HG02798 (cell line): ENCODE measurements at regions not wholly inside any gene's neighbourhood (a gene's known extent, or its start where the extent isn't known, plus 50 kb on each side); places are given as distances from the start of the nearest gene placed in this dataset.
"Not testable (repeated sequence)": the region's sequence is repeated elsewhere in the genome, so short reads cannot be mapped to it uniquely, and the experiment has no call there.

ENCODE experiments used
- ATAC-seq: cut with Tn5 transposase; IDR thresholded peaks from one replicate; pipeline ENCODE4 v1.9.1; 2021; ENCODE audit warnings: mild to moderate bottlenecking; ENCODE audit not compliant: unreplicated experiment, poor library complexity

GRCh38 chr2:2791031-2791430, 460.0 kb upstream of the MYT1L start:
- ATAC-seq, result no peak

DNA sequence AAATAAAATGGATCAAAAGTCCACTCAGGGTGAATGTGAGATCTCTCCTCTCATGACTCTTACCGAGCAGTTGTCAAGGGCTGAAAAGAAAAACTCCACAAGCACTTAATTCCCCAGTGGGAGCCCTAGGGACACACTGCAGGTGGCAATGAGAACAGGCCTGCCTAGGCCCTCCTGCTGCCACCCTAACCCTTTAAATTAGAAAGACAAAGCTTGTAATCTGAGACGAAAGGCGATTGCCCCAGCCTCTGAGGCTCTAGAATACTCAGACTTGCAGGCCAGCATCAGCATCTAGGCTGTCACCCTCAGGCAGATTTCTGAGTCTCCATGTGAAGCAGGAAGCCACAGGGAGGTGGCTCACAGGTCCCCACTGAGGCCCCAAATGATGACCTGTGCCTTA, 457.0 kb upstream of the MYT1L start:
- ATAC-seq, result no peak

GRCh38 chr2:2787301-2787907, 456.3 kb upstream of the MYT1L start:
- no peak for ATAC-seq

GRCh38 chr2:2782007-2782406, 450.9 kb upstream of the MYT1L start:
- ATAC-seq, result no peak

GRCh38 chr2:2779727-2780126, 448.7 kb upstream of the MYT1L start:
- ATAC-seq, result no peak

GRCh38 chr2:2777876-2778275, 446.8 kb upstream of the MYT1L start:
- no peak for ATAC-seq

- ATAC-seq, result no peak
These were observed 446.1 kb upstream of the MYT1L start for GRCh38 chr2:2777213-2777612.

GRCh38 chr2:2775018-2775417, 443.9 kb upstream of the MYT1L start:
- no peak for ATAC-seq

DNA sequence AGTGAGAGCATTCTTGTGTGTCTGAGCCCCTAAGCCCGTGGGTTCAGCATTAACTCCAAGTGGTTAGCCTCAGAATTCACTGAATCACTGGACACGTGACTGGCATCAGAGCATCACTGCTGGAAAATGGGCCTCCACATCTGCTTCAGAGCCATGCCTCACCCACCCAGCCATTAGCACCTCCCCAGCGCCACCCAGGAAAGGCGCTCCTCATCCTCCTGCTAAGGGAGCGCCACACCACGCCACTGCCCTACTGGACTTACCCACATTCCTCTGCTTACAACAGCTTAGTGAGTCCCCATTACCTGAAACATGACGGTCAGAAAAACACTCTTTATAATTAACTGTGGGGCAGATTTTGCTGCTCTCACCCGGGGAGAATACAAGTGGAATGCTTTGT, 442.6 kb upstream of the MYT1L start:
- no peak for ATAC-seq

DNA sequence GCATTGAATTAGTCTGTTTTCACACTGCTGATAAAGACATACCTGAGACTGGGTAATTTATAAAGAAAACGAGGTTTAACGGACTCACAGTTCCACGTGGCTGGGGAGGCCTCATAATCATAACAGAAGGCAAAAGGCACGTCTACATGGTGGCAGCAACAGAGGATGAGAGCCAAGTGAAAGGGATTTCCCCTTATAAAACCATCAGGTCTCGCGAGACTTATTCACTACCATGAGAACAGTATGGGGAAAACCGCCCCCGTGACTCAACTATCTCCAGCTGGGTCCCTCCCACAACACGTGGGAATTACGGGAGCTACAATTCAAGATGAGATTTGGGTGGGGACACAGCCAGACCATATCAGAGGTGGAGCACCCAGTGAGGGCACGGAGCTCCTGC, 442.0 kb upstream of the MYT1L start:
- not testable (repeated sequence) for ATAC-seq

DNA sequence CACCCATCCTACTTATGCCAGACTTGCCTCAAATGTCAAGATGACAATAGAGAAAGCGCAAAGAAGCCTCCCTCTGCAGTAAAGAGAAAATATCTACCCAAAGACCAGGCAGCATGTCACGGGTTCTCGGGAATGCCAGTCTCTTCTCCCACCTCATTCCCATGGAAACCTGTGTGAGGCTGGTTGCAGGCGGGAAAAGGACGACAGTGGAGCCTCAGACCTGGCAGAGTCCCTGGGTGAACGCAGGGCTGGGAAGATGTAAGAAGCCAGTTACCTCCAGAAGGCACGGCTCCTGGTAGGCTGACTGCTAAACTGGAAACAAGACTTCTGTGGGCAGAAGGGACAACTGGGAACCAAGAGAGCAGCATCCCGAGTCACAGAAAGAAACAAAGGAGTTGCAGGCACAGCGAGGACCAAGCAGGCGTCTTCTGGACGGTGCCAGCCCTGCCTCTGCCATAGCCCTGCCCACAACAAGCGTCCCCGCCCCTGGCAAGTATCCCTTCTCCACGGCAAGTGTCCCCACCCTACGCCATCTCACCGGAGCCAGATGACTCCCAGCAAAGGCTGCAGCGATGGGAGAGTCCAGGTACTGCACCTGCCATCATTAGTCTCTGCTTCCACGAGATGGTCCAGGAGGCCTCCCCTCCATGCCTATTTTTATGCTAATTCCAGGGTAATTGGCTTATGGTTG, 440.8 kb upstream of the MYT1L start:
- no peak for ATAC-seq

DNA sequence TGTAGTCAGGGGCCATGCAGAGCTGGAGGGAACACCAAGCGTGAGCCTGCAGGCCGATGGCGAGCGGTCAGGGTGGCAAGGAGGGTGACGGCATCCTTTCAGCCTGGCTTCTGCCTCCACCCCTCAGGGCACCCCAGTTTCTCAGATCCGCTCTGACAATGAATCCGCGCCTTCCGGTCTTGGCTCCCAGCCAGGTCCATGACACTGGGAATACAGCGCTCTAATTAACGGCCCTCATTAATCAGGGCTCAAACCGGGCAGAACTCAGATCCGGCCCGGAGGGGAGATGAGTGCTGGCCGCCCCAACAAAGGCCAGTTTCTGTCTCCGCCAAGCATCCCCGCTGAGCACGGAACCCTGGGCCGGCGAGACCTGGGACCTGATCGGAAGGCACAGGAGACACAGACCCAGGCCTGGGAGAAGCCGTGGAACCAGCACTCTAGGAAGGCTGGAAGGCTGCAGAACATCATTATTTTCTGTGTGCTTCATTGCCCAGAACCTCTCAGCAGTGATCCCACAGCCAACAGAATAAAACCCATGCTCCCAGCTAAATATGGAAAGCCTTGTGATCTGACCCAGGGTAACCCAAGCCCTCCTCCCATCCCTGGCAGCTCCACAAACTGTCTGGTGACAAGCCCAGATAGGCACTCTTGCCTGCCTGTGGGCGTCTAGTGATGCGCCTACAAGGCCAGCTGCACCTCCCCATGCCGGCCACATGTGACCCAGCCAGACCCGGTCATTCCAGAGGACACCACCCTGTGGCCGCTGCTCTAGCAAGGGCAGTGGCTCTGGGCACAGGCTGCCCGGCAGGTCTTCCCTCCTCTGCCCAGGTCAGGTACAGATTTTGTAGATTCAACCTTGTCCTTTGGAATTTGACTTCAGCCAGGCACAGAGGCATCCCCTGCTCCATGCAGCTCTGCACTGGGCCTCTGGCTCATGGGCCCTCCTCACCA, 438.7 kb upstream of the MYT1L start:
- ATAC-seq, result no peak

DNA sequence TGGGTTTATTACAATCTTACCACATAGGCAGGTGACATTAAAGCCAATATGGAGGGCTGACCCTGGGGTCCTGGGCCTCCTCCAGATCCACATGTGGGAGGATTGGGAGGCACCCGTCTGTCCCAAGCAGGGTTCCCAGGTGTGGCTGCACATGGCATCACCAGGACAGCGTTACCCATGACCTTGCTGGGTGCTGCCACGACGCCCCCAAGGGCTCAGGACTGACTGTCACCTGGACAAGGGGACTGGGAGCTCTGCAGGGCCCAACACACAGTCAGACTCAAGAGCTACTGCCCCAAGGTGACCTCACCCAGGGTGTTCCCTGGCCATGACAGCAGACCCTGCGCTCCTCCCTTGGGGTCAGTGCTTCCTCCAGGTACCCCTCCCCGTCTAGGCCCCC, 437.4 kb upstream of the MYT1L start:
- no peak for ATAC-seq

DNA sequence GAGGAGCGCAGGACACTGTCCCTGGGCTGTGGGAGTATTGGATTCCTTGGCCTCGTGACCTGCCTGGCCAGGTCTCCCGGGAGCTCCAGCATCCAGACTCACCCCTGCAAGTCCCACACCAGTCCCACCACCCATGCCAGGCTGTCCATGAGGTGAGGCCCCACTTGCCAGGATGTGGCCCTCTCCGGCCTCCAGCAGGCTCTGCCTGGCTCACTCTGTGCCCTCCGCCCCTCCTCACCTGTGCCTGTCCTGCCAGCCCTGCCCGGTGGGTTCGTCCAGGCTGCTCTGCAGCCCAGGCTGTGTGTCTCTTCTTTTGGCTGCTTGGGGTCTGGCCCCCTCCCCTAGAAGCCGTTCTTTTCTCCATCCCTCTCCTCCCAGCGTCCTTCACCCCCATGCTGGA, 436.8 kb upstream of the MYT1L start:
- ATAC-seq, result no peak

GRCh38 chr2:2765839-2766495, 434.9 kb upstream of the MYT1L start:
- no peak for ATAC-seq

- ATAC-seq, result no peak
These were observed 434.2 kb upstream of the MYT1L start for GRCh38 chr2:2765176-2765800.

DNA sequence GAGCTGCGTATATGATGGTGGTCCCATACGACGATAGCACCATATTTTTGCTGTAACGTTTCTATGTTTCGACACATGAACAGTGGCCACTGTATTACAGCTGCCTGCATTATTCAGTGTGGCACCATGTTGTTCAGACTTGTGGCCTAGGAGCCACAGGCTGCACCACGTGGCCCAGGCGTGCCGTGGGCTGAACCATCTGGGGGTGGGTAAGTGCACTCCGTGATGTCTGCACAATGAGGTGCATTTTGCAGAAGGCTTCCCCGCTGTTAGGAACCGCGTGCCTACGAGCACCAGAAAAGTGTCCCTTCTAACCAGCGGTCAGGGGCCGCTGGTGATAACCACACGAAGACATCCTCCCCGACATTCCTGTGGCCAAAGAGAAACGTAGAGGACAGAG, 433.7 kb upstream of the MYT1L start:
- ATAC-seq, result no peak

- ATAC-seq, result no peak
These were observed 432.9 kb upstream of the MYT1L start for GRCh38 chr2:2764001-2764355.

- ATAC-seq, result no peak
These were observed 432.4 kb upstream of the MYT1L start for GRCh38 chr2:2763351-2764000.

GRCh38 chr2:2762913-2763312, 431.8 kb upstream of the MYT1L start:
- no peak for ATAC-seq
